ENCODE measurements at regions not wholly inside any gene's neighbourhood (a gene's known extent, or its start where the extent isn't known, plus 50 kb on each side); places are given as distances from the start of the nearest gene placed in this dataset.

- no peak for DNase-seq (ENCODE audit: low read depth, low spot score)
- H3K27ac ChIP-seq, result no peak overlapping the region
Measured at GRCh38 chr5:158285698-158286097, 426.8 kb upstream of the CLINT1 start.

GRCh38 chr5:158284242-158284641 is 425.3 kb upstream of the CLINT1 start:
- H3K27ac ChIP-seq, result no peak overlapping the region
- no peak for DNase-seq (ENCODE audit: low read depth, low spot score)

- DNase-seq (ENCODE audit: low read depth, low spot score), result no peak
- no peak overlapping the region for H3K27ac ChIP-seq
Measured at GRCh38 chr5:158283397-158283796, 424.5 kb upstream of the CLINT1 start.

GRCh38 chr5:158278216-158278925 is 419.4 kb upstream of the CLINT1 start:
- DNase-seq (ENCODE audit: low read depth, low spot score), result no peak
- H3K27ac ChIP-seq, result no peak overlapping the region

GRCh38 chr5:158277276-158277675 is 418.3 kb upstream of the CLINT1 start:
- no peak for DNase-seq (ENCODE audit: low read depth, low spot score)
- no peak overlapping the region for H3K27ac ChIP-seq

GRCh38 chr5:158276692-158277091 is 417.7 kb upstream of the CLINT1 start:
- DNase-seq (ENCODE audit: low read depth, low spot score), result no peak
- no peak overlapping the region for H3K27ac ChIP-seq

GRCh38 chr5:158275511-158275910 is 416.6 kb upstream of the CLINT1 start:
- no peak overlapping the region for H3K27ac ChIP-seq
- no peak for DNase-seq (ENCODE audit: low read depth, low spot score)

GRCh38 chr5:158273035-158273434 is 414.1 kb upstream of the CLINT1 start:
- no peak overlapping the region for H3K27ac ChIP-seq
- DNase-seq (ENCODE audit: low read depth, low spot score), result no peak

- DNase-seq (ENCODE audit: low read depth, low spot score), result no peak
- no peak overlapping the region for H3K27ac ChIP-seq
Measured at GRCh38 chr5:158272409-158272808, 413.5 kb upstream of the CLINT1 start.

- no peak overlapping the region for H3K27ac ChIP-seq
Measured at GRCh38 chr5:158270996-158271554, 412.1 kb upstream of the CLINT1 start.

GRCh38 chr5:158268286-158268685 is 409.3 kb upstream of the CLINT1 start:
- H3K27ac ChIP-seq, result no peak overlapping the region
- DNase-seq (ENCODE audit: low read depth, low spot score), result no peak

More at GRCh38 chr5:158270996-158271554, 412.1 kb upstream of the CLINT1 start:
- no peak for DNase-seq (ENCODE audit: low read depth, low spot score)

- no peak for DNase-seq (ENCODE audit: low read depth, low spot score)
- H3K27ac ChIP-seq, result no peak overlapping the region
Measured at GRCh38 chr5:158267228-158267627, 408.3 kb upstream of the CLINT1 start.

GRCh38 chr5:158265931-158266700 is 407.2 kb upstream of the CLINT1 start:
- H3K27ac ChIP-seq, result no peak overlapping the region
- DNase-seq (ENCODE audit: low read depth, low spot score), result no peak

GRCh38 chr5:158265346-158265745 is 406.4 kb upstream of the CLINT1 start:
- no peak for DNase-seq (ENCODE audit: low read depth, low spot score)

GRCh38 chr5:158264264-158264663 is 405.3 kb upstream of the CLINT1 start:
- H3K27ac ChIP-seq, result no peak overlapping the region
- DNase-seq (ENCODE audit: low read depth, low spot score), result no peak

More at GRCh38 chr5:158265346-158265745, 406.4 kb upstream of the CLINT1 start:
- H3K27ac ChIP-seq, result no peak overlapping the region

- H3K27ac ChIP-seq, result no peak overlapping the region
- DNase-seq (ENCODE audit: low read depth, low spot score), result peak; percentile 5
Measured at GRCh38 chr5:158261674-158262367, 402.9 kb upstream of the CLINT1 start.

GRCh38 chr5:158256096-158256495 is 397.2 kb upstream of the CLINT1 start:
- DNase-seq (ENCODE audit: low read depth, low spot score), result no peak
- H3K27ac ChIP-seq, result no peak overlapping the region

- no peak overlapping the region for H3K27ac ChIP-seq
- no peak for DNase-seq (ENCODE audit: low read depth, low spot score)
Measured at GRCh38 chr5:158255609-158256008, 396.7 kb upstream of the CLINT1 start.

GRCh38 chr5:158246661-158247060 is 387.7 kb upstream of the CLINT1 start:
- no peak overlapping the region for H3K27ac ChIP-seq
- DNase-seq (ENCODE audit: low read depth, low spot score), result no peak

- DNase-seq (ENCODE audit: low read depth, low spot score), result no peak
- H3K27ac ChIP-seq, result no peak overlapping the region
Measured at GRCh38 chr5:158245513-158245912, 386.6 kb upstream of the CLINT1 start.

GRCh38 chr5:158244882-158245281 is 385.9 kb upstream of the CLINT1 start:
- no peak for DNase-seq (ENCODE audit: low read depth, low spot score)
- H3K27ac ChIP-seq, result no peak overlapping the region

All from epithelial cell of prostate (primary cell).